ENCODE measurements at regions not wholly inside any gene's neighbourhood (a gene's known extent, or its start where the extent isn't known, plus 50 kb on each side); places are given as distances from the start of the nearest gene placed in this dataset.
"Not testable (repeated sequence)": the region's sequence is repeated elsewhere in the genome, so short reads cannot be mapped to it uniquely, and the experiment has no call there.

DNA sequence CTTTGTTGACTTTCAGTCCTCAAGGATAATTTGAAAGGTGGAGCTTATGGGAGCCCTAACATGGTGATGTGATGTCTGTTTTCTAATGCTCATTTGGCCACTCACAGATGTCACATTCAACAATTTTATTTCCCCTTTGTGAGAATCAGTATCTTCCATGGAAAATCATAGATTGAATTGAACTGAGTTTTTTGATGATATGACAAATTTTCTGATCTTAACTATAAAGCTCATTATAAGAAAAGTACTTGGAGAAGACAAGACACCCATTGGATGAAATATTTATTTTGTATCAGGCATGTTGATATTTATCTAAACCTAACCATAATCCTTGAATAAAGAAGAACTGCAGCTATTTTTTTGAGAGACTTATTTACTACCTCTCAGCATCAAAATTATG lies 824.6 kb upstream of the GOT2 start:
- no peaks in the 10 kb centered on the region for H3K27me3 Mint-ChIP-seq
- no peaks in the 10 kb centered on the region for H3K36me3 Mint-ChIP-seq
- DNase-seq (no peak), ATAC-seq (no peak)
- H3K27ac Mint-ChIP-seq: no peak overlapping the region
- peaks cover 5% of the 10 kb centered on the region for H3K9me3 Mint-ChIP-seq (ENCODE audit: low read depth)
- CTCF ChIA-PET: no interaction called here
- no peak overlapping the region for H3K4me3 Mint-ChIP-seq
- H3K4me1 Mint-ChIP-seq: no peaks in the 10 kb centered on the region

DNA sequence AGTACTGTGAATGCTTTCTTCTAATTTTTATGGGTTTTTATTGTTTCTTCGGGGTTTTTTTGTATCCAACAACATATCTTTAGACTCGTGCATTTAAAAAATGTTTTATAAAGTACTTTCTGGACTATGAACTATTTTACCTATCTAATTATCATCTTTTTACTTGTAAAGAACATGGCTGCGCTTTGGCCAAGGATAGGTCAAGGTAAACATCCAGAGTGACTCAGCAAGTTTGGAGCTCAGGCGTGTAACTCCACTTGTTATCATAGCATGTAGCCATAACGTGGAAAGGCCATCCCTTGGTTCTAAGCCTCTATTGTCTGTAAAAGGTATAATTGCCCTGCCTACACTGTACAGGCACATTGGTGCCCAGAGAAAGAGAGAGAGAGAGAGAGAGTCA lies 818.0 kb upstream of the GOT2 start:
- ATAC-seq (no peak), DNase-seq (no peak)
- Mint-ChIP-seq H3K27ac (no peak overlapping the region), H3K4me1 (no peaks in the 10 kb centered on the region), H3K4me3 (no peak overlapping the region), H3K27me3 (no peaks in the 10 kb centered on the region), H3K9me3 (ENCODE audit: low read depth) (peaks cover 19% of the 10 kb centered on the region), H3K36me3 (no peaks in the 10 kb centered on the region)
- CTCF ChIA-PET: no interaction called here

DNA sequence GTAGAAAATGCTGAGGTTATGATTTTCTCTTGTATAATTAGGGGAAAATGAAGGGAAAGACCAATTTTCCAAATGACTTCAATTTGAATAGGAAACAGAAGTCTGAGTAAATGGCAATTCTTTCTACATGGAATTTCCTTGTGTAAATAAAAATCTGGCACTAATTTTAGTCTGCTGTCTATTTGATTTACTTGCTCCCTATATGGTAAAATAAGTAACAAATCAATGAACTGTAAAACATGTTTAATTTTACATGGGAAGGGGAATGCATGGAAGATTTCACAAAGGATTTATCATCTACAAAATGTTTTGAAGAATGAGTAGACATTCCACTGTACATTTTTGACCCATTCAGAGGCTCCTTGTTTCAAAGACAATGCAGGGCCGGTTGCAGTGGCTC lies 811.6 kb upstream of the GOT2 start:
- Mint-ChIP-seq H3K27me3 (no peaks in the 10 kb centered on the region), H3K27ac (no peak overlapping the region), H3K36me3 (no peaks in the 10 kb centered on the region), H3K4me3 (no peak overlapping the region), H3K4me1 (no peaks in the 10 kb centered on the region), H3K9me3 (ENCODE audit: low read depth) (peaks cover 14% of the 10 kb centered on the region)
- ATAC-seq (no peak), DNase-seq (no peak)
- CTCF ChIA-PET: no interaction called here

DNA sequence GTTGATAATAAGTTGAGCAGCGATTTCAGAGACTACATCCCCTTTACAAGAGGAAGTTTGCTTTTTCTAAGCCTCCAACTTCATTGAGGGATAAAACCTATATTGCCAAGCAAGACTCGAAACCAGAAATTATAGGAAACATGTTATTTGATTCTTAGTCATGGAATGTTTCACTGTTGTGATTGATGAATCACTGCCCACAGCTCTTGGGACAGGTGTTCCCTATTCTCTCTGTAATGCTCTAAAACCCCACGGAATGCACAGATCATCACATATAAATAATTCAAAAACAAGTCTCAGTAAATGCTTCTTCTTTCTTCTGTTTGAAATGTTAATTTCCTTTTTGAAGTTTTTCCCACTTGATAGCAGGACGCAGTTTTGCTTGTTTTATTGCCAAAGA lies 809.5 kb upstream of the GOT2 start:
- no peak overlapping the region for H3K27ac Mint-ChIP-seq
- no peaks in the 10 kb centered on the region for H3K36me3 Mint-ChIP-seq
- DNase-seq (no peak), ATAC-seq (no peak)
- H3K4me1 Mint-ChIP-seq: no peaks in the 10 kb centered on the region
- H3K9me3 Mint-ChIP-seq (ENCODE audit: low read depth): peaks cover 18% of the 10 kb centered on the region
- no peak overlapping the region for H3K4me3 Mint-ChIP-seq
- CTCF ChIA-PET: no interaction called here
- H3K27me3 Mint-ChIP-seq: no peaks in the 10 kb centered on the region

DNA sequence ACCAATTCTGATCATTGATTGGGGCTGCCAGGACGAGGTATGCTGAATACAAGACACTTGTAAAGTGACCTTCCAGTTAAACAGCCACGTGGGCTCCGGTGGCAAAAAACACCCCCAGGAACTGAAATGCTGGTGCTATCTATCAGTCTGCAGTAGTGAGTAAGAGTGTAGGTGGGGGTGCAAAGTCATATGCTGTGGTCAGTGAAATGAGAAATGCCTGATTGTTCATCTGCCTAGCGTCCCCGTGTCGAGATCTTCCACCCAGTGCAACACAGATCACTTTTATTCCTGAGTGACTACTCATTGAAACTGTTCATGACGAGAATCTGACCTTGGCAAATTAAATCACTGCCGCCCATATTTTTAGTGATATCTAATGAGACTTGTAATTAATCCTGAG lies 806.5 kb upstream of the GOT2 start:
- Mint-ChIP-seq H3K27me3 (no peaks in the 10 kb centered on the region), H3K36me3 (no peaks in the 10 kb centered on the region), H3K9me3 (ENCODE audit: low read depth) (peaks cover 21% of the 10 kb centered on the region), H3K4me3 (no peak overlapping the region), H3K4me1 (no peaks in the 10 kb centered on the region), H3K27ac (no peak overlapping the region)
- CTCF ChIA-PET: no interaction called here
- ATAC-seq (no peak), DNase-seq (no peak)

DNA sequence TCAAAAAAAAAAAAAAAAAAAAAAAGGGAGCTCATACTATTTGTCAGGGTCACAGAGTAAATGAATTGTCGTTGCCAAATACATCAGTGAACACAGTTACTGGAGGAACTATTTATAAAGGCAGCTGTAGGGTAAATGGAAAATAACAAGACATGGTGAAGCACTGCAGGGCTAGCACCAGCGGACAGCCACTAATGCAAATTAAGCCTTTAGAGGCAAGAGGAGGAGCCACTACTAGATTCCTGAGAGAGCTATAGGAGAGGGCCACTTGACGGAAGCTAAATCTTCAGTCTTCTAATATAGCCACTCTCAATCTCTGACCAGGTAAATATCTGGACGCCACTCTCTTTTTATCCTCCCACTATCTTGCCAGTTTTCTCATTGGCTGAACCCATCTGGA lies 801.2 kb upstream of the GOT2 start:
- no peaks in the 10 kb centered on the region for H3K4me1 Mint-ChIP-seq
- CTCF ChIA-PET: no interaction called here
- H3K9me3 Mint-ChIP-seq (ENCODE audit: low read depth): peaks cover 11% of the 10 kb centered on the region
- H3K27me3 Mint-ChIP-seq: no peaks in the 10 kb centered on the region
- ATAC-seq (no peak), DNase-seq (no peak)
- H3K36me3 Mint-ChIP-seq: no peaks in the 10 kb centered on the region
- no peak overlapping the region for H3K27ac Mint-ChIP-seq
- H3K4me3 Mint-ChIP-seq: no peak overlapping the region

DNA sequence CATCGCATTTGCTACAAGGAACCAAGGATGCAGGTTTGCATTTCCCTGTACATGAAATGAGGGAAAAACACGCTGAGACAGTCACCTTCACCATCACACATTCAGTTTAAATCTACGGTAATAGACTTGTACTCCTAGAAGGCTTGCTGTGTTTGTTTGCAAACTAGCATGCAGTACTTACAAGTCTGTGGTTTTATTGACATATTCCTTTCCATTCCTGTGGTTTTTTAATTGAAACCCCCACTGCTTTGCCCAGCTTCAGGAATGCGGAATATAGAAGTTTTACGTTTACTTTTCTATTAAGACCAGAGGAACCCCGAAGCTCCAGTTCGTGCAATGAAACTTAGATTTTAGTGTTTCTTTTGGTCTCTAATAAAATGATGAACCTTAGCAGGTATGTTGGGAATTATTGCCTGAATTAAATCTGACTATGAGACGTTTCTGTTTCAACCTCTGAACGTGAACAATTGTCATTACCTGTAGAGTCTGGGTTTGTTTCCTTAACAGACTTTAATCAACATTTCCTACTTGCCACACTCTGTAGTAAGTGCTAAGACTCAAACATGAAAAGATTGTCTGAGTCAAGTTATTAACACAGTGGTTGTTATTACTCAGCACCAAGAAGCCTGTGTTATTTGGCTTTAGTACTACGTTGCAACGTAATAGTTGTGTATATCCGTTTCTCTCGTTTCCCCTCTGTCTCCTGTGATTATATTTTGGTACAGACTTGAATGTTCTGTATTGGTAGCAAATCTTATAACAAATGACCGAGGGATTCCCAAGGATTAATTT lies 793.3 kb upstream of the GOT2 start:
- H3K4me3 Mint-ChIP-seq: no peak overlapping the region
- no peaks in the 10 kb centered on the region for H3K4me1 Mint-ChIP-seq
- no peak for ATAC-seq
- no peaks in the 10 kb centered on the region for H3K9me3 Mint-ChIP-seq (ENCODE audit: low read depth)
- CTCF ChIA-PET: no interaction called here
- no peaks in the 10 kb centered on the region for H3K27me3 Mint-ChIP-seq
- no peaks in the 10 kb centered on the region for H3K36me3 Mint-ChIP-seq
- no peak overlapping the region for H3K27ac Mint-ChIP-seq
- DNase-seq: no peak

DNA sequence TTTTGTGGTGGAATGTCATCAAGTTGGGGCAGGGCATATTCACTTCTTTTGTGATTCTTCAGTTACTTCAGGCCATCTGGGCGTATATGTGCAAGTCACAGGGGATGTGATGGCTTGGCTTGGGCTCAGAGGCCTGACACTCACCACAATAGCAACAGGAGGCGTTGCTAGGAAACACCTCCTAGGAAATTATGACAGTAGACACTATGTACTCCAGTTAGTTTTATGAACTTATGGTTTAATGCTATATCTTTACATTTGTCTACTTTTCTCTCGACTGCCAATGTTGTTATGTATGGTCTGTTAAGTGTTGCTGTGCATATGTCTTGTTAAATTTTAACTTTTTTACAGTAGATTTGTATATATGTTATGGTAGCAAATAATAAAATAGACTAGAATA lies 788.7 kb upstream of the GOT2 start:
- ATAC-seq: no peak
- DNase-seq: no peak
- CTCF ChIA-PET: no interaction called here
- Mint-ChIP-seq H3K27ac (no peak overlapping the region), H3K4me3 (no peak overlapping the region), H3K9me3 (ENCODE audit: low read depth) (peaks cover 14% of the 10 kb centered on the region), H3K36me3 (no peaks in the 10 kb centered on the region), H3K27me3 (no peaks in the 10 kb centered on the region), H3K4me1 (no peaks in the 10 kb centered on the region)

DNA sequence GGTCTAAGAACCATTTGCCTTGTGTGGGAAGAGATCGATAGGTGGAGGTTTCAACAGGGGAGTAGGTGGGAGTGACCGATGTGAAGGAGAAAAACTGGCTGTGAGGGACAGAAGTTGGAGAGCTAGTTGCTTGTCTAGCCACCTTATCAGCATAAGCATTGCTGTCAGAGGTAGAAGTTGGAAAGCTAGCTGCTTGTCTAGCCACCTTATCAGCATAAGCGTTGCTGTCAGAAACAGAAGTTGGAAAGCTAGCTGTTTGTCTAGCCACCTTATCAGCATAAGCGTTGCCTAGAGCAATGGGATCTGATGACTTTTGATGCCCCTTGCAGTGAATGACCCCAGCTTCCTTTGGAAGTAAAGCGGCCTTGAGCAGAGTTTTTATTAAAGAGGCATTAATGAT lies 784.6 kb upstream of the GOT2 start:
- H3K4me3 Mint-ChIP-seq, H3K36me3 Mint-ChIP-seq, DNase-seq, H3K27me3 Mint-ChIP-seq, CTCF ChIA-PET, H3K4me1 Mint-ChIP-seq, H3K27ac Mint-ChIP-seq, ATAC-seq: not testable (repeated sequence)
- H3K9me3 Mint-ChIP-seq (ENCODE audit: low read depth): peaks cover 25% of the 10 kb centered on the region

DNA sequence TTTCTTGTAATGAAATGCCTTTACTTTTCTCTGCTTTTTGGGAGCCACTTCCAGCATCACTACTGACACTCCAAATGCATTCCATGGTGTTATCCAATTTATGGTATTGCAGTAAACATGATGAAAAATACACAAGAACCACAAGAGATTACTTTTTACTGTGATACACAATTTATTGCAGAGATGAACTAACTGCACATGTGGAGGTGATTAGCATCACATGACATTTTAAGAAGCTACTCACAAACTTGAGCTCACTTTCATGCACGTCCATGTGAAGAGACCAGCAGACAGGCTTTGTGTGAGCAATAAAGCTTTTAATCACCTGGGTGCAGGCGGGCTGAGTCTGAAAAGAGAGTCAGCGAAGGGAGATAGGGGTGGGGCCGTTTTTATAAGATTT lies 780.5 kb upstream of the GOT2 start:
- no peaks in the 10 kb centered on the region for H3K27me3 Mint-ChIP-seq
- no peaks in the 10 kb centered on the region for H3K4me1 Mint-ChIP-seq
- H3K36me3 Mint-ChIP-seq: no peaks in the 10 kb centered on the region
- CTCF ChIA-PET: no interaction called here
- DNase-seq (no peak), ATAC-seq (no peak)
- H3K27ac Mint-ChIP-seq: no peak overlapping the region
- H3K4me3 Mint-ChIP-seq: no peak overlapping the region
- peaks cover 13% of the 10 kb centered on the region for H3K9me3 Mint-ChIP-seq (ENCODE audit: low read depth)

DNA sequence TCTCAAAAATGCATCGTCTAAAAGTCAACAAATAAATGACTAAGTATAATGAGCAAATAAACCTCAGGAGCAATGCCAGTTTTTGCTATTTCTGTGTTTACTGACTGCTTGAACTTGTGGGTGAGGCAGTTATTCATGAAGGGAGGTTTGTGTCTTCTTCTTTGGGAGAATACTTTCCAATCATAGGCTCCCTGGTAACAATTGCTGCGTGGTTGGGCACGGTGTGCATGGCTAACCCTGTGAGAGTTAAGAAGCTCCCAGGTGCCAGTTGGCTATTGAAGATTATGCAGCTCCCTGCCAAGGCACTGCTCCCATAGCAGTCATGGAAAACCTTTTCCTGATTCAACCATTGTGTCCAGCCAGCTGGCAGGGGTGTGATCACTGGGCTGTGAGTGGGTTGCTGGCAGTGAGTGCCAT lies 775.9 kb upstream of the GOT2 start:
- H3K36me3 Mint-ChIP-seq: no peaks in the 10 kb centered on the region
- no peak for ATAC-seq
- no peak overlapping the region for H3K4me3 Mint-ChIP-seq
- peaks cover 9% of the 10 kb centered on the region for H3K9me3 Mint-ChIP-seq (ENCODE audit: low read depth)
- no peak for DNase-seq
- CTCF ChIA-PET: no interaction called here
- no peaks in the 10 kb centered on the region for H3K27me3 Mint-ChIP-seq
- no peak overlapping the region for H3K27ac Mint-ChIP-seq
- H3K4me1 Mint-ChIP-seq: no peaks in the 10 kb centered on the region

DNA sequence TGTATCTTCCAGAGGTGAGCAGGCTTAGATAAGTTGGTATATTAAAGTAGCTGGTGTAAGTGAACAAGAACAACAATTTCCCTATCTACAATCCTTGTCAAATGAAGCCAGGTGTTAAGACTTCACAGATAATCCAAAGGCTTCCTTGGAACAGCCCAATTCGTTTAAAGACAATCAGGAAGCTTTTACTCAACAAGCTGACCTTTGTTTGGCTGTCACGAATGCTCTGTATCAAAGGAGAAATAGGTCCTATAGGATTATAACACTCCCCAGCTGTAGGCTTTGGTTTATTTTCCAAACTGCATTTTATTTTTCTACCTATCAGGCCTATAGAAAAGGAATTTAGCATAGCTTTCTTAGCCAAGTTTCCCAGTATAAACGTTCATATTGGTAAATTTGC lies 766.5 kb upstream of the GOT2 start:
- H3K4me3 Mint-ChIP-seq: no peak overlapping the region
- no peaks in the 10 kb centered on the region for H3K4me1 Mint-ChIP-seq

DNA sequence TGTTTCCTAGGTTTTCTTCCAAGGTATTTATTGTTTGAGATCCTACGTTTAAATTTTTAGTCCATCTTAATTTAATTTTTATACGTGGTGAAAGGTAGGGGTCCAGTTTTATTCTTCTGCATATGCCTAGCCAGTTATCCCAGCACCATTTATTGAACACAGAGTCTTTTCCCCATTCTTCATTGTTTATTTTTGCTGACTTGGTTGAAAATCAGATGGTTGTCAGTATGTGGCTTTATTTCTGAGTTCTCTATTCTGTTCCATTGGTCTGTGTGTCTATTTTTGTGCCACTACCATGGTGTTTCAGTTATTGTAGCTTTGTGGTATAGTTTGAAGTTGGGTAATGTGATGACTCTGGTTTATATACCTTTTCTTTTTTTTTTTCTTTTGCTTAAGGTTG lies 753.0 kb upstream of the GOT2 start:
- H3K27ac Mint-ChIP-seq: no peak overlapping the region
- no peaks in the 10 kb centered on the region for H3K4me1 Mint-ChIP-seq
- no peaks in the 10 kb centered on the region for H3K27me3 Mint-ChIP-seq
- ATAC-seq (no peak), DNase-seq (no peak)
- peaks cover 17% of the 10 kb centered on the region for H3K9me3 Mint-ChIP-seq (ENCODE audit: low read depth)
- no peaks in the 10 kb centered on the region for H3K36me3 Mint-ChIP-seq
- no peak overlapping the region for H3K4me3 Mint-ChIP-seq
- CTCF ChIA-PET: no interaction called here

More for the DNA sequence above, 766.5 kb upstream of the GOT2 start:
- CTCF ChIA-PET: no interaction called here
- no peak for ATAC-seq
- no peak for DNase-seq
- H3K27ac Mint-ChIP-seq: no peak overlapping the region
- no peaks in the 10 kb centered on the region for H3K36me3 Mint-ChIP-seq
- peaks cover 11% of the 10 kb centered on the region for H3K9me3 Mint-ChIP-seq (ENCODE audit: low read depth)
- no peaks in the 10 kb centered on the region for H3K27me3 Mint-ChIP-seq

DNA sequence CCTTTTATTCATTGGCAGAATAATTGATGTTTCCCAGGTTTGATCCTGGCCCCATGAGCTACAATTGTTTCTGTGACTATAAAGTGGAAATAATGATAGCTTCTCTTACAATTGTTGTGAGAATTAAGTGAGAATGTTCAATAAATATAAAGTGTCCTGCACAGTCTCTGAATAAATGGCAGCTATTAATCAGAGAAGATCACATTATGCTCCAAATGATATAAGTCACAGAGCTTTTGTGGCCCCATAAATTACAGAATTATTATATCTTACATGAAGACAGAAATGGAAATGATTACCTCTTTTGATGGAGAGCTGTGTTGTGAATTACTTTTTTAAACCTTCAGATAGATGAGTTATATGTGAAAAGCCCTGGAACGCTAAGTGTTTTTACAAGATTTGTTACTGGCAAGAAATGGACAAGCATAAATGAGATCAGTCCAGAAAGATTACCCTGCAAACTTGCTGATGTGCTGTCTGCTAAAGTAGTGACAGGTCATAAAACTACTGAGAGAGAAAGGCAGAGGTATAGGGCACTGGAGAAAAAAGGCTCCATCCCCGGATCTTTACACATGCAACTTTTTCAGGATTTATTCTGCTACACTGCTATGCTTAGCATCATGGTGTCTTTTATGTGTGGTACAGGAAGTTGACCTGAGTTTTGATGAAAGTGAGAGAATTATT lies 750.9 kb upstream of the GOT2 start:
- H3K9me3 Mint-ChIP-seq (ENCODE audit: low read depth): peaks cover 19% of the 10 kb centered on the region
- H3K27ac Mint-ChIP-seq: no peak overlapping the region
- H3K27me3 Mint-ChIP-seq: no peaks in the 10 kb centered on the region
- no peaks in the 10 kb centered on the region for H3K4me1 Mint-ChIP-seq
- CTCF ChIA-PET: no interaction called here
- H3K36me3 Mint-ChIP-seq: no peaks in the 10 kb centered on the region
- ATAC-seq (no peak), DNase-seq (no peak)
- H3K4me3 Mint-ChIP-seq: no peak overlapping the region

Data from activated CD8-positive, alpha-beta memory T cell treated with anti-CD3 and anti-CD28 coated beads, Interleukin-2, amount 10 ng/mL, durations not matched to agents 7 days and 5 days (primary cell).